Fibroblast of skin of abdomen (primary cell): ENCODE measurements at regions not wholly inside any gene's neighbourhood (a gene's known extent, or its start where the extent isn't known, plus 50 kb on each side); places are given as distances from the start of the nearest gene placed in this dataset.

Experiments
- DNase-seq: peaks from one replicate; pipeline ENCODE4 v3.0.0-alpha.2; 2013

DNA sequence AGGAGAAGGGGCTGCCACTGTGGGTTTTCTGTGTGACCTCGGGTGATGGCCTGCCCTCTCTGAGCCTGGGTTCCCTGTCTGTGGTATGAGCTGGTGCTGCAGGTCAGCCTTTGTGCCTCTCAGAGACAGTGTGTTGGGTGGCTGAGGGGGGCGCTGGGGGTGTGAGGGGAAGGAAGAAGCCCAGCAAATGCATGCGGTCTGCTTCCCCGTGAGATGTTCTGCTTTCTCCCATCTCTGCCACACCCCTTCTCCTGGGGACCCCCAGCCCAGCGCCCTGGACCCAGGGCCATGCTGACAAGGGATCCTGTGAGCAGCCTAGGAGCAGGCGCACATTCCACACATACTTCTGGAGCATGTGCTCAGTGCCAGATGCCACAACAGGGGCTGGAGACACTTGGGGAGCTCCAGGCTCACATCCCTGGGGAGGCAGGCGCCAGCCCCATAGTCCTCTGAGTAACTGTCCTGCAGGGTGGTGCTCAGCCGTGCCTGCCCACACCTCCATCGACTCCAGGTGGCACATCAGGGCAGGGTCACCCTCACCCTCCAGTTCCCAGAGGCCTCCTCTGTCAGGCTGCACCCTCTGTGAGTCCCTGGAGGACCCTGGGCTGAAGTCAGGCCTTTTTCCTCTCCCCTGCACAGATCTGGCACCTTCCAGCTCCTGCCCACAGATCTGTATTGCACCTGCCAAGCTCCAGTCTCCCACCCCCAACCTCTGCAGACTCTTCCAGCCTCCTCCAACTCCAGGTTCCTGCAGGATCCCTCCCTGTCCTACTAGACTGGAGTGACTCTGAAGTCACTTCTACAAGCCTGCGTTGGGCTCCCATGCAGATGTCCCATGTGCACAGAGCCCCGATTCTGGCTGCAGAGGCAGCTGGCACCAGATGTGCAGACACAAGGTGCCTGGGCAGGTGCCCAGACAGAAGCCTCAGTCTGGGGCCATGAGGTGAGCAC, 205.6 kb downstream of the KIF26A start:
- no peak for DNase-seq

DNA sequence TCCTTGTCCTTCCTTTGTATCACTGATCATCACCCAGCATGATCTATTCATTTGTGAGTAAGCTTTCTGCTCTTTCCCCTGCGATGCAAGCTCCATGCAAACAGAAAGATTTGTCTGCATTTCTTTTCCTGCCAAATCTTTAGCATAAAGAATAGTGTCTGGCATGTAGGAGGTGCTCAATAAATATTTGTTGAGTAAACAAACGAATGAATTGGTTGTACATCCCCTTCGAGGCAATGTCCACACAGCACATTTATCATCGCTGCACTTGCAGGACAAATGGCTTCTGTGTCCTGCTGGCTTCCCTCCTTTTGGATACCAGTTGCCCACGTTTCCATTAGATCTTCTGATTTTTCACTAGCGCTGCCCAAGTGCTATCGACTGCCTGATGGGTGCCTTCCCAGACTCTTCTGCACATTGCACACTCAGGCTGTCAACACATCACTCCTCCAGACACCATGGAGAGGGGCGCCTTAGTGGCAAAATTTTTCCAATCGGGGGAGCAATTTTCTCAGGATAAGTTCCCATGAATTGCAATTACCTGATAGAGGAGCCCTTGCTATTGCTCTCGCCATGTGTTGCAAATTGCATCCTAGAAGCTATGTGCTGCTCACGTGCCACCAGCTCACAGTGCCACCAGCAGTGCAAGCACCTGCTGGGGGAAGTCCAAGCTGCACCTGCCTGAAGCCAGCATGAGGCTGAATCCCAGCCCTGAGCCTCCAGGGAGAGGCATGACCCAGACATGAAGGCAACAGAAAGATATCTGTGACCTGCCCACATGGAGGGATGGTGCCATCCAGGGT, 206.6 kb downstream of the KIF26A start:
- DNase-seq: no peak

- DNase-seq: no peak
Measured at GRCh38 chr14:104345621-104346462, 207.5 kb downstream of the KIF26A start.

DNA sequence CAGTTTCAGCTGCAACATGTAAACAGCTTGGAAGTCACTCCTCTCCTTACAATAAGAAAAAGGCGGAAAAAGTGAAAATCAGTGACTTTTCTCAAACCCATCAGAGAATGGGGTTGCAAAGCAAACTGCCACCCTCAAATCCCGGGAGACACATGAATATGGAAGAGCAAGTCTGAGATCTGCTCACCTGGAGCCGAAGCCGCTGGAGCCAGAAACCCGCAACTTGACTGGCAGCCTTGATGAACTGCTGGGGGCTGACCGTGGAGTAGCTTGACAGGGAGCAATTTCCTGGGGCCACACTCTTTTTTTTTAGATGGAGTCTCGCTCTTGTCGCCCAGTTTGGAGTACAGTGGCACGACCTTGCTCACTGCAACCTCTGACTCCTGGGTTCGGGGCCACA, 208.2 kb downstream of the KIF26A start:
- DNase-seq: no peak

DNA sequence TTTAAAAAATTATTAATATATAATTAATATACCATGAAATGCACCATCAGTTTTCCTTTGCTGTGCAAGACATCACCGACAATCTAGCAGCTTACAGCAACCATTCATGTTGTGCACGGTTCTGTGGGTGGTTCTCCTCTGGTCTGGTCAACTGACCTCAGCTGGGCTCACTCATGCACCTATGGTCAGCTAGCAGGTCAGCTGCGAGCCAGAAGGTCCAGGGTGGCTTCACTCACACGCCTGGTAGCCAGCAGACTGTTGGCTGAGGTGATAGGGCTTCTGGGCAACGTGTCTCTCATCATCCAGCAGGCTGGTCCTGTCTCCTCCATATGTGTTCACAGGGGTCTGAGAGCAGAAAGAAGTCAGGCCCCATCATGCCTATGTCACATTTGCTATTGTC, 210.4 kb downstream of the KIF26A start:
- no peak for DNase-seq

DNA sequence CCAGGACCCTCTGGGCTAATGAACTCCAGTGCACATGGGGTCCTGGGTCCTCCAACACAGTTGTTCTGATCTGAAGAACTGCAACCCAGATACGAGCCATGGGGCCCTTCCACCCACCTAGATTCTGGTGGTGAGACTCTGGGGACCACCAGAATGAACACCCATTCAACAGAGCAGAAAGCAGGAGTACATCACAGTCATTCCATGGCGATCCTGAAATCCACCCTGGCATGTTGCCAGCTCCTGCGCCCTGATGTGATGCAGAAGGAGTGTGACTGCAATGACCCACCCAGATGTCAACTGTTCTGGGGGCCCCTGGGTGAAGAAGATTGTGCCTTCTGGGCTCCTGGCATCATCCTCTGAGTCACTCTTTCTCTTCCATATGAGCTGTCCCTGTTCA, 211.6 kb downstream of the KIF26A start:
- DNase-seq: no peak

DNA sequence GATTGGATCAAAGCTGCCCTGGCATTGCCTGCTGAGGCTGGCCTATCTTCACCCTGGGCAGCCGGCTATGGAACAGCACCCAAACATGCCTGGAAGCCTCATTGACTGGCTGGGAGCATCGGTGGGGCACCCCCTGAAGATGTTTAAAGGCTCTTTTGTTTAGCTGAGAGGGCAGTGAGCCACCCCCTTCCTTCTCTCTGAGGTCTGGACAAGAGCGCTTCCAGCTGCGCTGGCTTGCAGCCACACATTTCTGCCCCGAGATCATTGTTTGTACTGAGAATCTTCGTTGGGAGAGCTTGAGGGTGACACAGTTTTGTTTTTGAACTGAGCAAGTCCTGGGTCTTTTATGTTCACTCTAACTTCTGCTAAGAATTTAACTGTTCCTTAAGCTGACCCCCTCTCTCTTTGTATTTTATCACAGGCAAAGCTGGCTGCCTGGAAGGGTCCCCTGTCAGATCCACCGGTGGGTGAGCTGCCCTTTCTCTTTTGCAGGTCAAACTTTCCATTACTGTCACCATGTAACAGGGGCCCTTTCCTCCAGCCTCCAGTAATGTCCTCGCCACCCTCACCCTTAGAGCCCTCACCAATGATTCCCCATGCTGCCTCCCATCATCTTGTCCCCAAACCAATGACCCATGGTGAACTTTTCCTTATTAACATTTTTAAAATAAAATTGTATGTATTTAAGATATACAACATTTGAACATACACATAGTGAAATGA, 212.2 kb downstream of the KIF26A start:
- DNase-seq: no peak

- no peak for DNase-seq
Measured at GRCh38 chr14:104351849-104352492, 213.6 kb downstream of the KIF26A start.

DNA sequence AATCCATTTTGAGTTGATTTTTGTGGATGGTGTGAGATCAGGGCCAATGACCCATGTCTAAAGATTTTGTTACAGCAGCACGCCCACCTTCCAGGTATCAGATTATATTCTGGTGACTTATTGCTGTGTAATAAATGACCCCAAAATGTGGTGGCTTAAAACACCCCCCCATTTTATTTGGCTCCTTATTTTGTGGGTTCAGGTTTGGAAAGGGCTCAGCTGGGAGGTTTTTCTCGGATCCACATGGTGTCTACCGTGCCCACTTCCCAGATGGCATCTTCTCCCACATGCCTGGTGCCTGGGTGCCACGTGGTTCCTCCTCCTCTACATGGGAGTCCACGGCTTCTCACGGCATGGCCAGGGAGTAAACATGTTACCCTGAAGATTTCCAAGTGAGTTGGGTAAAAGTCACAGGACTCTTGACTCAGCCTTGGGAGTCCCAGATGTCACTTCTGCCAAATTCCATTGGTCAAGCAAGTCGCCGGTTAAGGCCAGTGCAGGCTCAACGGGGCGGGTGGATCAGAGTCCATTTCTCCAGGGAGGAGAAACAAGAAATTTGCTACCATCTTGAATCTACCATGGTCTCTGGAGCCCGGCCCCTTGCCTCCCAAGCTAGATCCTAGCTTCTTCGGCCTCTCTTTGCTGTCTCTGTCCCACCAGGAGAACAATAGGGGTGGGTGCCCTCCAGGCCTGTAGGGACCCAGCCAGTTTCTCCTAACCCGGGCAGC, 214.3 kb downstream of the KIF26A start:
- no peak for DNase-seq

DNA sequence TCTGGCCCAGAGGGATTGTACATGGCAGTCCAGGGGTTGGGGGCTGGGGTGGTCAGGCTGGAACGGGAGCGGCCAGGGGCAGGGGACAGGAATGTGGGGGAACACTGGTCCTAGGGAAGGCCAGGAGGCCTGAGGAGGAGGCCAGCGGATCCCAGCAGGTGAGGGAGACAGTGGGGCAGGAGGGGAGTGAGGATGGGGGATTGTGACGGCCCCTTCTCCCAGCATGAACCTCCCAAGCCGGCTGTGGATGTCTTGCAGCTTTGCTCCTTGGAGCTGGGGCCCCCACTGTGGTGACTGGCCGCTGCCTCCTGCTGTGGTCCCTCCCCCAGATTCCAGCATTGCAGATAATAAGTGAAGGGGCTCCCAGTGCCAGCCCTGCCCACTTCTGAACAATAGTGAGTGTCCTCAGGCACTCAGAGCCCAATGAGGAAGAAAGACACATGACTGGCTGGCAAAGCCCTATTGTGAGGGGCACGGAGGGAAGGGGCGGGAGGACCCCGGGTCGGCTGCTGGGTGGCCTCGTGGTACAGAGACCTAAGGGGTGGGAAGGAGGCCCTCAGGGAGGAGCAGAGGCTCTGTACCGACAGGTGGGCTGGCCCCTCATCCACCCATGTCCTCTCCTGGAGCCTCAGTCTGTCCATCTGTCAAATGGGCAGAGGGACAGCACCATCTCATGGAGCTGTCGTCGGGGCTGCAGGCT, 215.0 kb downstream of the KIF26A start:
- DNase-seq: no peak

- no peak for DNase-seq
Measured at GRCh38 chr14:104353921-104354701, 215.7 kb downstream of the KIF26A start.

- no peak for DNase-seq
Measured at GRCh38 chr14:104355101-104356019, 217.0 kb downstream of the KIF26A start.

DNA sequence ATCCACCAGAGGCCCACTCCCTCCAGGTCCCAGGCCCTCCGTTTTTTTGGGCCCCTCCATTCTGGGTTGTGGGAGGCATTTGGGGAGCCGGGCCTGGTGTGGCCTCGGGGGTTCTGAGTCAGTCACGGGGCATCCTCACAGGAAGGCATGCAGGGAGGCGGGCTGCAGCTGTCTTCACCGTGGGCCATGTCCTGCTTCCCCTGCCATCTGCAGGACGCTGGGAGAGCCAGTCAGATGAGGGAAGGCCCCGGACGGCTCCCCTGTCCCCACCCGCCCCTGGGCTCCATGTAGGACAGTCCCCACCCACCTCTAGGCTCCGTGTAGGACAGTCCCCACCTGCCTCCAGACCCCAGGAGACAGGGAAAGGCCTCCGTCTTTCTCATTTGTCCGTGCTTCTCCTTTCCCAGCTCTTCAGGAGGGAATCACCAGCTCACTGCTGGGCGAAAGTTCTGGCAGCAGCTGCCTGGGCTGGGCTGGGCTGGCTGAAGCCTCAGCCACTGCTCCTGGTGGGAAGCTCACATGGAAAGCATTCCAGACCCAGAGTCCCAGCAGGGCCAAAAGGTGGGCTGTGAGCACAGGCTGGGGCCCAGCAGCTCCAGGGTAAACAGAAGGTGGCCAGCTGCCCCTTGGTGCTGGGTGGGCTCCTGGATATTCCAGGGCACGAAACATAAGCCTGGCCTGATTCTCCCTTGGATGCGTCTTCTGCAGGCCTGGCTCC, 217.8 kb downstream of the KIF26A start:
- no peak for DNase-seq

GRCh38 chr14:104356738-104357688, 218.6 kb downstream of the KIF26A start:
- no peak for DNase-seq

GRCh38 chr14:104357689-104358527, 219.5 kb downstream of the KIF26A start:
- DNase-seq: no peak
